HFF-Myc (cell line): ENCODE measurements at regions not wholly inside any gene's neighbourhood (a gene's known extent, or its start where the extent isn't known, plus 50 kb on each side); places are given as distances from the start of the nearest gene placed in this dataset.

Experiments used
- DNase-seq: peaks from one replicate; pipeline ENCODE4 v3.0.0-alpha.2; 2011; ENCODE audit warnings: low read depth; ENCODE audit errors: extremely low read depth
- H3K4me3 ChIP-seq: replicated peaks from 2 replicates; pipeline ENCODE4 v1.5.1; 2011; ENCODE audit warnings: low read depth, mild to moderate bottlenecking, control low read depth, low read length
- CTCF ChIP-seq: IDR thresholded peaks from 2 replicates; pipeline ENCODE4 v1.5.1; 2012; ENCODE audit warnings: mild to moderate bottlenecking, low read depth, low read length, control low read depth; ENCODE audit errors: missing control alignments

- H3K4me3 ChIP-seq: no peak overlapping the region
- DNase-seq: no peak
- TF ChIP-seq CTCF: no peak
Observed at GRCh38 chr5:21097661-21098060, 1109.7 kb upstream of the CDH18 start.

- H3K4me3 ChIP-seq: no peak overlapping the region
- TF ChIP-seq CTCF: no peak
- no peak for DNase-seq
Observed at GRCh38 chr5:21094619-21095018, 1106.6 kb upstream of the CDH18 start.

- TF ChIP-seq CTCF: no peak
- no peak overlapping the region for H3K4me3 ChIP-seq
- no peak for DNase-seq
Observed at GRCh38 chr5:21087766-21088165, 1099.8 kb upstream of the CDH18 start.

GRCh38 chr5:21085791-21086190 is 1097.8 kb upstream of the CDH18 start:
- no peak overlapping the region for H3K4me3 ChIP-seq
- no peak for DNase-seq
- no peak for TF ChIP-seq CTCF

GRCh38 chr5:21071986-21072385 is 1084.0 kb upstream of the CDH18 start:
- H3K4me3 ChIP-seq: no peak overlapping the region
- no peak for TF ChIP-seq CTCF
- no peak for DNase-seq

- DNase-seq: no peak
- no peak for TF ChIP-seq CTCF
- no peak overlapping the region for H3K4me3 ChIP-seq
Observed at GRCh38 chr5:21071421-21071820, 1083.4 kb upstream of the CDH18 start.

- no peak for TF ChIP-seq CTCF
- DNase-seq: no peak
- no peak overlapping the region for H3K4me3 ChIP-seq
Observed at GRCh38 chr5:21070858-21071257, 1082.9 kb upstream of the CDH18 start.
